Cardiac fibroblast (primary cell): ENCODE measurements at regions not wholly inside any gene's neighbourhood (a gene's known extent, or its start where the extent isn't known, plus 50 kb on each side); places are given as distances from the start of the nearest gene placed in this dataset.

Experiments used
- DNase-seq, 2 donors: peaks; one replicate each; pipeline versions ENCODE4 v3.0.0 to v3.0.0-alpha.2; 2010; ENCODE audit warnings: low read depth in 2 of 2
- H3K4me3 ChIP-seq, 2 donors: replicated peaks in 1 of 2; 1 replicate in 1 of 2; 2 replicates in 1 of 2; pipeline ENCODE4 v1.5.1; 2011; ENCODE audit warnings: low read depth in 2 of 2, low read length in 2 of 2, mild to moderate bottlenecking in 2 of 2, moderate library complexity in 1 of 2
- CTCF ChIP-seq: IDR thresholded peaks from one replicate; pipeline ENCODE4 v1.5.1; 2011; ENCODE audit warnings: low read depth, mild to moderate bottlenecking, low read length, inconsistent platforms

GRCh38 chr3:152071315-152071714, 197.4 kb upstream of the MBNL1 start:
- TF ChIP-seq CTCF, result no peak
- no peak overlapping the region for H3K4me3 ChIP-seq
- DNase-seq, result no peak

- peak; percentile 80 to 82 for DNase-seq
- no peak overlapping the region for H3K4me3 ChIP-seq
- TF ChIP-seq CTCF, result peak; percentile 60
Observed at GRCh38 chr3:152071924-152072323, 196.8 kb upstream of the MBNL1 start.

- TF ChIP-seq CTCF, result peak; percentile 15
- H3K4me3 ChIP-seq, result no peak overlapping the region
- peak; percentile 78 to 84 for DNase-seq
Observed at GRCh38 chr3:152073267-152073666, 195.5 kb upstream of the MBNL1 start.

- DNase-seq, result peak; percentile 50 to 53
- TF ChIP-seq CTCF, result peak; percentile 10
- H3K4me3 ChIP-seq, result no peak overlapping the region
Observed at GRCh38 chr3:152076148-152076547, 192.6 kb upstream of the MBNL1 start.

- no peak for TF ChIP-seq CTCF
- DNase-seq, result no peak
- H3K4me3 ChIP-seq, result no peak overlapping the region
Observed at GRCh38 chr3:152079980-152080379, 188.7 kb upstream of the MBNL1 start.

GRCh38 chr3:152083135-152083534, 185.6 kb upstream of the MBNL1 start:
- DNase-seq, result no peak

More at GRCh38 chr3:152083135-152083534, 185.6 kb upstream of the MBNL1 start:
- H3K4me3 ChIP-seq, result no peak overlapping the region
- TF ChIP-seq CTCF, result no peak
